Spleen (tissue), 11 donors: ENCODE measurements at regions not wholly inside any gene's neighbourhood (a gene's known extent, or its start where the extent isn't known, plus 50 kb on each side); places are given as distances from the start of the nearest gene placed in this dataset.

ENCODE experiments used
- DNase-seq: peaks from one replicate; pipeline ENCODE4 v3.0.0-alpha.2; 2020
- H3K27ac ChIP-seq, 8 donors: fragments of 200-600 bp; sonication (generic) in 7 of 8; 1 replicate in 4 of 8; 2 replicates in 4 of 8; pipeline versions ENCODE4 v1.5.0 to v1.8.0; 2016 to 2021; ENCODE audit warnings: inconsistent platforms in 4 of 8, mild to moderate bottlenecking in 4 of 8, moderate library complexity in 1 of 8
- H3K27me3 ChIP-seq, 7 donors: fragments of 200-600 bp; sonication (generic) in 6 of 7; replicated peaks in 1 of 7; 1 replicate in 4 of 7; 2 replicates in 3 of 7; pipeline versions ENCODE4 v1.5.0 to v1.8.0; 2016 to 2021; ENCODE audit warnings: inconsistent platforms in 3 of 7, mild to moderate bottlenecking in 1 of 7
- H3K36me3 ChIP-seq, 6 donors: fragments of 200-600 bp; sonication (generic) in 5 of 6; 1 replicate in 4 of 6; 2 replicates in 2 of 6; pipeline versions ENCODE4 v1.5.0 to v1.8.0; 2016 to 2021; ENCODE audit warnings: inconsistent platforms in 2 of 6
- H3K4me1 ChIP-seq, 6 donors: fragments of 200-600 bp; sonication (generic) in 5 of 6; 1 replicate in 3 of 6; 2 replicates in 3 of 6; pipeline versions ENCODE4 v1.5.0 to v1.8.0; 2016 to 2021; ENCODE audit warnings: inconsistent platforms in 3 of 6
- H3K4me3 ChIP-seq, 8 donors: fragments of 200-600 bp; sonication (generic) in 7 of 8; 1 replicate in 4 of 8; 2 replicates in 4 of 8; pipeline versions ENCODE4 v1.5.0 to v1.8.0; 2016 to 2021; ENCODE audit warnings: inconsistent platforms in 4 of 8, mild to moderate bottlenecking in 4 of 8, moderate library complexity in 2 of 8
- H3K9me3 ChIP-seq, 8 donors: fragments of 200-600 bp; sonication (generic) in 7 of 8; 1 replicate in 4 of 8; 2 replicates in 4 of 8; pipeline versions ENCODE4 v1.5.0 to v1.8.0; 2016 to 2021; ENCODE audit warnings: inconsistent platforms in 4 of 8
- CTCF ChIP-seq, 11 experiments: fragments of 200-600 bp in 7 of 11; fragments of 450-650 bp in 4 of 11; sonication (generic) in 4 of 11; IDR thresholded peaks in 8 of 11; conservative IDR thresholded peaks in 3 of 11; 1 replicate in 7 of 11; 2 replicates in 4 of 11; pipeline versions ENCODE4 v1.4.0 to v1.8.0; 2016 to 2021; ENCODE audit warnings: antibody characterized with exemption in 11 of 11, inconsistent platforms in 4 of 11, mild to moderate bottlenecking in 1 of 11
- POLR2A ChIP-seq, 3 donors: fragments of 450-650 bp; IDR thresholded peaks; one replicate each; pipeline ENCODE4 v1.5.1; 2017; ENCODE audit warnings: antibody characterized with exemption in 3 of 3, mild to moderate bottlenecking in 1 of 3
- POLR2AphosphoS5 ChIP-seq, 3 donors: sonication (generic); formaldehyde crosslinking; IDR thresholded peaks; one replicate each; pipeline ENCODE4 v1.5.1; 2017; ENCODE audit warnings: antibody characterized with exemption in 3 of 3
- WGBS, 5 donors: extraction: QIAGEN DNeasy Blood & Tissue Kit in 3 of 5; methylation state at CpG; one replicate each; pipeline versions ENCODE4 v1.1.5 to v1.1.7; 2013 to 2018; 5-methylcytosine and 5-hydroxymethylcytosine counted together
- intact Hi-C: fragments of 100-400 bp; cut with DNase I; formaldehyde crosslinking; loops from one replicate; pipeline ENCODE4 v1.15.0; 2023; ENCODE audit warnings: low total_unique reads
- donor health status: healthy with polysubstance abuse.
- donor health status: DM: no; HTN: no; CAD: no; lungs with moderate emphysema.
- donor health status: DM: no; HTN: no; CAD: no.
- donor health status: Bipolar disorder and iron deficiency.
- donor health status: healthy.
- donor health status: DM: no; HTN: no; CAD: no.
- donor health status: DM: yes; HTN: yes; CAD: no.

DNA sequence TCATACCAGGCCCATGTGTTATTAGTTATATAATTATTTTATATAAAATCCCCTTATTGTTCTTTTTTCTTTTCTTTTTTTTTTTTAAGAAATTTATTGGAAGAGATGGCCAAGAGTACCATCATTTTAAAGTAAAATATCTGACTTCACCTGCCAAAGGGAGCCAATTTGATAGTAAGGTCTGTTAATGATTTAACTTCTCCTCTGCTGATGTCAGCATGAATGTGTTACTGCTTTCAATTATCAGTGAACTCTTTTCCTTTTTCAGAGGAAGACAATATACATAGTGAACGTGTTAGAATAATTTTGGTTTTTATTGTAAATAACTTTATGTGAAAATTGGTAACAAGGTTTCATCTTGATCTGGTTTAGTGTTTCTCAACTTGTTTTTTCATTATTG is 409.6 kb downstream of the SH3GL2 start:
- TF ChIP-seq POLR2A (IDR thresholded peaks at IDR 0.05) (no peak), CTCF (IDR thresholded peaks at IDR 0.05 in 8 of 11, conservative IDR thresholded peaks at IDR 0.05 in 3 of 11) (no peak), POLR2AphosphoS5 (IDR thresholded peaks at IDR 0.05) (no peak)
- Histone ChIP-seq H3K4me1 (no peaks in the 10 kb centered on the region), H3K9me3 (no peaks in the 10 kb centered on the region), H3K4me3 (no peak overlapping the region), H3K27ac (no peak overlapping the region), H3K27me3 (no peaks in the 10 kb centered on the region), H3K36me3 (no peaks in the 10 kb centered on the region)
- intact Hi-C loops = no loop called here
- WGBS, 5 donors = 42 to 83% (median 58%) methylated on average over 1 of the region's 1 CpG
- no peak for DNase-seq

GRCh38 chr9:17990602-17991001 is 411.7 kb downstream of the SH3GL2 start:
- Histone ChIP-seq H3K4me1 (no peaks in the 10 kb centered on the region), H3K36me3 (no peaks in the 10 kb centered on the region), H3K27me3 (no peaks in the 10 kb centered on the region), H3K9me3 (no peaks in the 10 kb centered on the region), H3K27ac (no peak overlapping the region), H3K4me3 (no peak overlapping the region)
- DNase-seq = no peak
- TF ChIP-seq POLR2AphosphoS5 (IDR thresholded peaks at IDR 0.05) (no peak), CTCF (IDR thresholded peaks at IDR 0.05 in 8 of 11, conservative IDR thresholded peaks at IDR 0.05 in 3 of 11) (no peak), POLR2A (IDR thresholded peaks at IDR 0.05) (no peak)
- 70 to 81% (median 72%) methylated on average over 3 of the region's 3 CpGs for WGBS, 5 donors
- intact Hi-C loops = no loop called here

- H3K9me3 ChIP-seq = no peaks in the 10 kb centered on the region
- WGBS, 5 donors = 41 to 53% (median 45%) methylated on average over 1 of the region's 1 CpG
Observed at GRCh38 chr9:17993024-17993423, 414.2 kb downstream of the SH3GL2 start.

More at GRCh38 chr9:17993024-17993423, 414.2 kb downstream of the SH3GL2 start:
- no peaks in the 10 kb centered on the region for H3K27me3 ChIP-seq
- intact Hi-C loops = no loop called here
- H3K36me3 ChIP-seq = no peaks in the 10 kb centered on the region
- DNase-seq = no peak
- no peak overlapping the region for H3K4me3 ChIP-seq
- no peaks in the 10 kb centered on the region for H3K4me1 ChIP-seq
- TF ChIP-seq POLR2AphosphoS5 (IDR thresholded peaks at IDR 0.05) (no peak), POLR2A (IDR thresholded peaks at IDR 0.05) (no peak), CTCF (IDR thresholded peaks at IDR 0.05 in 8 of 11, conservative IDR thresholded peaks at IDR 0.05 in 3 of 11) (no peak)
- H3K27ac ChIP-seq = no peak overlapping the region
